ENCODE measurements at regions not wholly inside any gene's neighbourhood (a gene's known extent, or its start where the extent isn't known, plus 50 kb on each side); places are given as distances from the start of the nearest gene placed in this dataset.

DNA sequence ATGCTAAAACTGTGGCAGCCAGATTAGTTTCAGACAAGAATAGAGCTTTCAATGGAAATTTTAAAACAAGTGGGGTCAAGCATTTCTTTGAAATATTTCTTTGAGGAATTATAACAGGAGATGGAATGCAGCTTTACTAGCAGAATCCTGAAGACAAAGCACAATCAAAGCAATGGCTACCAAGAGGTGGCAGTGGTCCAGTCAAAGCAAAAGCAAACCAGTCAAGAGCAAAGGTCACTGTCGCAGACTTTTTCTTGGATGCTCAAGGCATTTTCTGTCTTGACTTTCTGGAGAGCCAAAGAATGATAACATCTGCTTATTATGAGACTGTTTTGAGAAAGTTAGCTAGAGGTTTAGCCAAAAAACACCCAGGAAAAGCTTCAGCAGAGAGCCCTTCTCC, 351.2 kb upstream of the DLGAP1 start:
- peak in 1 of 5 donors; percentile 21 for DNase-seq
- Histone ChIP-seq H3K27ac (no peak overlapping the region), H3K27me3 (no peaks in the 10 kb centered on the region), H3K4me3 (no peak overlapping the region), H3K4me1 (no peaks in the 10 kb centered on the region), H3K9me3 (peaks cover 0 to 19% (median 3%) of the 10 kb centered on the region in 12 donors), H3K36me3 (no peaks in the 10 kb centered on the region)
- TF ChIP-seq, protein P1, sequence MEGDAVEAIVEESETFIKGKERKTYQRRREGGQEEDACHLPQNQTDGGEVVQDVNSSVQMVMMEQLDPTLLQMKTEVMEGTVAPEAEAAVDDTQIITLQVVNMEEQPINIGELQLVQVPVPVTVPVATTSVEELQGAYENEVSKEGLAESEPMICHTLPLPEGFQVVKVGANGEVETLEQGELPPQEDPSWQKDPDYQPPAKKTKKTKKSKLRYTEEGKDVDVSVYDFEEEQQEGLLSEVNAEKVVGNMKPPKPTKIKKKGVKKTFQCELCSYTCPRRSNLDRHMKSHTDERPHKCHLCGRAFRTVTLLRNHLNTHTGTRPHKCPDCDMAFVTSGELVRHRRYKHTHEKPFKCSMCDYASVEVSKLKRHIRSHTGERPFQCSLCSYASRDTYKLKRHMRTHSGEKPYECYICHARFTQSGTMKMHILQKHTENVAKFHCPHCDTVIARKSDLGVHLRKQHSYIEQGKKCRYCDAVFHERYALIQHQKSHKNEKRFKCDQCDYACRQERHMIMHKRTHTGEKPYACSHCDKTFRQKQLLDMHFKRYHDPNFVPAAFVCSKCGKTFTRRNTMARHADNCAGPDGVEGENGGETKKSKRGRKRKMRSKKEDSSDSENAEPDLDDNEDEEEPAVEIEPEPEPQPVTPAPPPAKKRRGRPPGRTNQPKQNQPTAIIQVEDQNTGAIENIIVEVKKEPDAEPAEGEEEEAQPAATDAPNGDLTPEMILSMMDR (IDR thresholded peaks at IDR 0.05) = no peak
- TF ChIP-seq POLR2A (IDR thresholded peaks at IDR 0.05) = no peak
- no peak for ATAC-seq
- 68 to 79% (median 72%) methylated on average over 1 of the region's 1 CpG for WGBS, 4 donors
- intact Hi-C loops (cut with DNase I) = no loop called here

DNA sequence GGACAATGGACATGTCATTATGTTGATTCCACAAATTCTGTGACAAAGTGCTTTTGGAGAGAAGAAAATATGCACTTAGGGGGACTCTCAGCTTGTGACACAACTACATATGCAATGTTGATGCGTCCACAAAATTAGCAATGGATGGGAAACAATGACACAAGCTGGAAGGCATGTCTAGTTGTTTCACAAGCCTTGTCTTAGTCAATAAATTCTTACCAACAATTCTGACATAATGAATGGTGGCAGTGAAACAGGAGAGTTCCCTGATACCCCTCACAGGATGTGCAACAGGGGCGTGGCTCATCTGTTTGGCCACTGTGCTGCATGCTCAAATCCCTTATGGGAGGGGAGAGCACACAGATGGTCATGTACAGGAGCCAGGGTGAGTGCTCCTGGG, 347.2 kb upstream of the DLGAP1 start:
- H3K9me3 ChIP-seq = peaks cover 0 to 35% (median 8%) of the 10 kb centered on the region in 12 donors
- ATAC-seq = no peak
- H3K4me3 ChIP-seq = no peak overlapping the region
- TF ChIP-seq, protein P1 (IDR thresholded peaks at IDR 0.05) = no peak
- TF ChIP-seq POLR2A (IDR thresholded peaks at IDR 0.05) = no peak
- intact Hi-C loops (cut with DNase I) = no loop called here
- no peaks in the 10 kb centered on the region for H3K27me3 ChIP-seq
- WGBS, 4 donors = 56 to 75% (median 59%) methylated on average over 2 of the region's 2 CpGs
- no peaks in the 10 kb centered on the region for H3K36me3 ChIP-seq
- H3K4me1 ChIP-seq = no peaks in the 10 kb centered on the region
- DNase-seq = no peak
- H3K27ac ChIP-seq = no peak overlapping the region

DNA sequence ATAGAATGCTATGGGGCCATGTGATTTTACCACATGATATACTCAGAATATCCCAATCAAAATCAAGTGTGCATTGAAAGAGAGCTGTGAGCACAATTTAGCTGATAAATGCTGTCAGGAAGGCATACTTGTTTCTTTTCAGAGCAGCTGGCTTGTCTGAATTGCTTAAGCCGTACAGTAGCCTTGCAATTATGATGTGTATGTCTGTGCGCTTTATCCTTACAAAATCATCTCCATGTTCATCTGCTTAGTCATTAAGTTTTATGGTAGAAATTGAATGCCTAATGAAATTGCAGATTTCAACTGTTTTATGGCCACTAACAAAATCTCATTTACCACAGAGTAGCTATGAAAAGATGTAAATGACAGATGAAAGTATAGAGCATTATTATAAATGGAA, 346.0 kb upstream of the DLGAP1 start:
- no peak overlapping the region for H3K27ac ChIP-seq
- intact Hi-C loops (cut with DNase I) = no loop called here
- TF ChIP-seq, protein P1 (IDR thresholded peaks at IDR 0.05) = no peak
- no peak for TF ChIP-seq POLR2A (IDR thresholded peaks at IDR 0.05)
- no peak overlapping the region for H3K4me3 ChIP-seq
- H3K4me1 ChIP-seq = no peaks in the 10 kb centered on the region
- no peak for ATAC-seq
- 80 to 92% (median 90%) methylated on average over 2 of the region's 2 CpGs for WGBS, 4 donors
- H3K9me3 ChIP-seq = peaks cover 0 to 26% (median 6%) of the 10 kb centered on the region in 12 donors
- no peaks in the 10 kb centered on the region for H3K27me3 ChIP-seq
- DNase-seq = no peak
- no peaks in the 10 kb centered on the region for H3K36me3 ChIP-seq

DNA sequence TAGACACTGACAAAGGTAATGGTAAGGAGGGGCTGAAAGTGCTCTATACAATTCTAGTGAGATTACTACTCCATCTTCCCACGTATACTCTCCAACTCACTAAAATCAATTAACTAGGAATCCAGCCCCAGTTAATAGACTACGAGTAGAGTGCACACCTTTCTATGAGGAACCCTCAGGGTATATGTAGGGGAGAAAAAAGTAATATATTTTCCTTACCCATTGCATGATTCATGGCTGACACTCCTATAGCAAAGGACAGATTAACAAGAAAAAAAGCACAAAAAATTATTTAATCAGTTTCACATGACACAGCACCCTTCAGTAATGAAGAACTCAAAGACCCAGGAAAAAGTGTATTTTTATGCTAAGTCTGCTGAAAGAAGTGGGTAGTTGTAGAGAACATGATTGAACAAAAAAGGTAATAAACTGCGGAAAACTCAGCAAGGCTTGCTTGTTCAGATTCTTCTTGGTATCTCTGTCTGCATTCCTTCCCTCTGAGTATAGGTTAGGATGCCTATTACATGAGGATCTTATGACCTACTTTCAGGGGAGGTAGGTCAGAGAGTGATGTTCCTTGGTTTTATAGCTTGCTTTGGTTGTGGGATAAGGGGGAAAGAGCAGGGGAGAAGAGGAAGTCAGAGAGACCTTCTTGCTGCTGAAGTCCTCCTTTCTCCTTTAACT, 342.0 kb upstream of the DLGAP1 start:
- WGBS, 4 donors = 49 to 57% (median 53%) methylated on average over 3 of the region's 3 CpGs
- DNase-seq (no peak), ATAC-seq (no peak)
- no peak overlapping the region for H3K4me3 ChIP-seq
- no peak overlapping the region for H3K27ac ChIP-seq
- no peaks in the 10 kb centered on the region for H3K36me3 ChIP-seq
- H3K4me1 ChIP-seq = no peaks in the 10 kb centered on the region
- intact Hi-C loops (cut with DNase I) = no loop called here
- no peaks in the 10 kb centered on the region for H3K27me3 ChIP-seq
- TF ChIP-seq POLR2A (IDR thresholded peaks at IDR 0.05) = no peak
- TF ChIP-seq, protein P1 (IDR thresholded peaks at IDR 0.05) = no peak
- peaks cover 0 to 28% (median 6%) of the 10 kb centered on the region in 12 donors for H3K9me3 ChIP-seq
